Erythroblast (primary cell): ENCODE measurements at regions not wholly inside any gene's neighbourhood (a gene's known extent, or its start where the extent isn't known, plus 50 kb on each side); places are given as distances from the start of the nearest gene placed in this dataset.

Source experiments
- GATA1 ChIP-seq: IDR thresholded peaks from 2 replicates; pipeline ENCODE4 v1.6.1; 2011; ENCODE audit warnings: low read depth, mild to moderate bottlenecking, control low read depth, low read length, moderate library complexity
- POLR2A ChIP-seq: IDR thresholded peaks from 2 replicates; pipeline ENCODE4 v1.6.1; 2011; ENCODE audit warnings: mild to moderate bottlenecking, low read length

DNA sequence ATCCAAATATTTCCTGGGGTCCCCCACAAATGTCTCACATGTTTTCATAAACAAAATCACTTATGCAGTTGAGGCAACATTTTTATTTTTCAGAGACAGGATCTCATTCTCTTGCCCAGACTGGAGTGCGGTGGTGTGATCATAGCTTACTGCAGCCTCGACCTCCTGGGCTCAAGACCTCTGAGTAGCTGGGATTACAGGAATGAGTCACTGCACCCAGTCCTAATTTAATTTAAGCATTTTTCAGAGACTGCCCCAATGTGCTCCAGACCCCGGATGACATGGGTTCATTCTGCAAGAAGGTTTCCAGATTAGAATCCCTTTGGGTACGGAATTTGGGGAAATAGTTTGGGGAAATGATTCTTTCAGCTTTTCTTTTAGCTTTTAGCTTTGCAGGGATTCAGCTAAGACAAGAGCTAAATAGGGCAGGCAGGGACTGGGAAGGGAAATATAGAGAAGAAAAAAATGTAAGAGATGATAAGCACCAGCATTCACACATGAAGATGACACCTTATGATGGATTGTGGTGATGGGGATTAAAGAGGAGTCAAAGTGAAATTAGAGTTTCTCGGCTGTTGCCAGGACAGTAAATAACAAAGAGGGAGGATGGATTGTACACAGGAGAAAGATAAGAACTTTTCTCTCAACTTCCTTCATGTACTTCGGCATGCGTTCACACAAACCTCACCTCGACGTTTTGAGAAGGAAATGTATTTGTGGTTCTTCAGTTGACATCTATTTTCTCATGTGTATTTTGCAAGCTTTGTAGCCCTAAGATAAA, 169.4 kb upstream of the TAB2 start:
- TF ChIP-seq POLR2A (no peak), GATA1 (no peak)
